Caco-2 (cell line): ENCODE measurements at regions not wholly inside any gene's neighbourhood (a gene's known extent, or its start where the extent isn't known, plus 50 kb on each side); places are given as distances from the start of the nearest gene placed in this dataset.

Experiments used
- BruUV-seq: library from RNA; stranded (reverse); fragments of 400-500 nt; replicated peaks from 2 replicates; lab custom pipeline; 2021; lab: Mats Ljungman, UMichigan
- CTCF ChIA-PET: fragments of 300-600 bp; sonication (Branson Sonifier 250); formaldehyde crosslinking; loops from one replicate; lab custom pipeline; 2022; ENCODE audit warnings: antibody characterized with exemption; lab: Charles Lee
- POLR2A ChIA-PET: fragments of 300-600 bp; sonication (Branson Sonifier 250); formaldehyde crosslinking; loops from one replicate; lab custom pipeline; 2022; ENCODE audit warnings: antibody characterized with exemption; lab: Charles Lee
- DNase-seq, 2 experiments: peaks; one replicate each; pipeline versions ENCODE4 v3.0.0 to v3.0.0-alpha.2; 2020 to 2022
- H3K27me3 ChIP-seq: replicated peaks from 2 replicates; pipeline ENCODE4 v1.6.0; 2011; ENCODE audit warnings: low read length; ENCODE audit not compliant: control insufficient read depth, insufficient read depth
- H3K36me3 ChIP-seq: 2 replicates; pipeline ENCODE4 v1.5.1; 2011; ENCODE audit warnings: low read length; ENCODE audit not compliant: control insufficient read depth, insufficient read depth
- H3K4me1 ChIP-seq: fragments of 250-450 bp; sonication (Bioruptor Pico); 2 replicates; pipeline ENCODE4 v1.5.1; 2020; ENCODE audit warnings: mild to moderate bottlenecking
- H3K4me3 ChIP-seq: 2 replicates; pipeline ENCODE4 v1.5.1; 2011; ENCODE audit warnings: low read depth, mild to moderate bottlenecking, control low read depth, low read length
- H3K9me3 ChIP-seq: fragments of 250-450 bp; sonication (Bioruptor Pico); 2 replicates; pipeline ENCODE4 v1.5.1; 2020; ENCODE audit warnings: mild to moderate bottlenecking, moderate library complexity
- H3K27ac Mint-ChIP-seq: one replicate; pipeline ENCODE4 v1.8.0; 2022; ENCODE audit warnings: mixed read lengths; ENCODE audit not compliant: unreplicated experiment
- H3K27me3 Mint-ChIP-seq: one replicate; pipeline ENCODE4 v1.8.0; 2022; ENCODE audit warnings: mixed read lengths; ENCODE audit not compliant: insufficient read depth, unreplicated experiment
- H3K36me3 Mint-ChIP-seq: one replicate; pipeline ENCODE4 v1.8.0; 2022; ENCODE audit warnings: mild to moderate bottlenecking, mixed read lengths; ENCODE audit not compliant: insufficient read depth, unreplicated experiment
- H3K4me1 Mint-ChIP-seq: one replicate; pipeline ENCODE4 v1.8.0; 2022; ENCODE audit warnings: low read depth, mixed read lengths; ENCODE audit not compliant: unreplicated experiment
- H3K4me3 Mint-ChIP-seq: one replicate; pipeline ENCODE4 v1.8.0; 2022; ENCODE audit warnings: mild to moderate bottlenecking, moderate library complexity, mixed read lengths; ENCODE audit not compliant: unreplicated experiment
- H3K9me3 Mint-ChIP-seq: one replicate; pipeline ENCODE4 v1.8.0; 2022; ENCODE audit warnings: mixed read lengths; ENCODE audit not compliant: unreplicated experiment
- CTCF ChIP-seq, 2 experiments: fragments of 200-600 bp in 1 of 2; IDR thresholded peaks; 1 replicate in 1 of 2; 2 replicates in 1 of 2; pipeline versions ENCODE4 v1.5.1 to v1.8.0; 2011 to 2022; ENCODE audit warnings: antibody characterized with exemption in 1 of 2, control low read depth in 1 of 2, inconsistent platforms in 1 of 2, low read depth in 1 of 2, low read length in 1 of 2, mild to moderate bottlenecking in 1 of 2, moderate library complexity in 1 of 2; ENCODE audit not compliant: insufficient read depth in 1 of 2, severe bottlenecking in 1 of 2, unreplicated experiment in 1 of 2
- intact Hi-C: fragments of 100-400 bp; cut with micrococcal nuclease; formaldehyde crosslinking; loops from one replicate; pipeline ENCODE4 v1.10.0; 2022; ENCODE audit not compliant: unreplicated experiment

GRCh38 chr6:22826961-22827360 is 257.6 kb downstream of the HDGFL1 start:
- peaks cover 9% of the 10 kb centered on the region for H3K9me3 Mint-ChIP-seq
- no TSS peak for BruUV-seq
- H3K36me3 Mint-ChIP-seq = peaks cover 19% of the 10 kb centered on the region
- H3K4me3 ChIP-seq = no peak overlapping the region
- H3K27me3 ChIP-seq = no peaks in the 10 kb centered on the region
- H3K27ac Mint-ChIP-seq = no peak overlapping the region
- H3K9me3 ChIP-seq = no peaks in the 10 kb centered on the region; the same call in 1 of the 2 replicates
- no peaks in the 10 kb centered on the region for H3K36me3 ChIP-seq
- H3K27me3 Mint-ChIP-seq = no peaks in the 10 kb centered on the region
- POLR2A ChIA-PET = no interaction called here
- H3K4me1 Mint-ChIP-seq = peaks cover 43% of the 10 kb centered on the region
- CTCF ChIA-PET = no interaction called here
- peaks cover 32% of the 10 kb centered on the region for H3K4me1 ChIP-seq
- H3K4me3 Mint-ChIP-seq = no peak overlapping the region
- DNase-seq = no peak
- no peak for TF ChIP-seq CTCF (IDR thresholded peaks at IDR 0.05; ENCODE audit: insufficient read depth in 1 of 2, low read depth in 1 of 2, low read length in 1 of 2, severe bottlenecking in 1 of 2, unreplicated experiment in 1 of 2)
- intact Hi-C loops = loop anchor here (5.0 kb wide), 5 partner anchors 130 to 1235 kb away; partner anchors contain the start of gene SOX4

- no peak for DNase-seq
- peak overlapping the region; percentile 70 for H3K4me3 Mint-ChIP-seq
- POLR2A ChIA-PET = no interaction called here
- H3K27me3 Mint-ChIP-seq = no peaks in the 10 kb centered on the region
- peaks cover 9% of the 10 kb centered on the region for H3K9me3 Mint-ChIP-seq
- CTCF ChIA-PET = no interaction called here
- BruUV-seq = no TSS peak
- TF ChIP-seq CTCF (IDR thresholded peaks at IDR 0.05; ENCODE audit: insufficient read depth in 1 of 2, low read depth in 1 of 2, low read length in 1 of 2, severe bottlenecking in 1 of 2, unreplicated experiment in 1 of 2) = no peak
- Histone ChIP-seq H3K4me1 (peaks cover 32% of the 10 kb centered on the region), H3K4me3 (no peak overlapping the region), H3K36me3 (no peaks in the 10 kb centered on the region), H3K9me3 (no peaks in the 10 kb centered on the region; the same call in 1 of the 2 replicates), H3K27me3 (no peaks in the 10 kb centered on the region)
- peak overlapping the region; percentile 89 for H3K27ac Mint-ChIP-seq
- H3K36me3 Mint-ChIP-seq = peaks cover 19% of the 10 kb centered on the region
- intact Hi-C loops = loop anchor here (1.0 to 5.0 kb wide), 7 partner anchors 54 to 1235 kb away; partner anchors contain the start of gene SOX4
- H3K4me1 Mint-ChIP-seq = peaks cover 43% of the 10 kb centered on the region
Observed at GRCh38 chr6:22827760-22828159, 258.4 kb downstream of the HDGFL1 start.

GRCh38 chr6:22828179-22829062 is 259.1 kb downstream of the HDGFL1 start:
- Histone ChIP-seq H3K9me3 (no peaks in the 10 kb centered on the region; the same call in 1 of the 2 replicates), H3K36me3 (no peaks in the 10 kb centered on the region), H3K27me3 (no peaks in the 10 kb centered on the region), H3K4me1 (peaks cover 32% of the 10 kb centered on the region), H3K4me3 (no peak overlapping the region)
- H3K9me3 Mint-ChIP-seq = peaks cover 9% of the 10 kb centered on the region
- intact Hi-C loops = loop anchor here (1.0 to 5.0 kb wide), 7 partner anchors 53 to 1236 kb away; partner anchors contain the start of gene SOX4
- CTCF ChIA-PET = no interaction called here
- peak overlapping the region; percentile 89 for H3K27ac Mint-ChIP-seq
- H3K4me1 Mint-ChIP-seq = peaks cover 43% of the 10 kb centered on the region
- BruUV-seq = TSS peak; percentile 30
- DNase-seq = peak; percentile 62 to 65
- peak overlapping the region; percentile 70 for H3K4me3 Mint-ChIP-seq
- H3K27me3 Mint-ChIP-seq = no peaks in the 10 kb centered on the region
- POLR2A ChIA-PET = no interaction called here
- peaks cover 16% of the 10 kb centered on the region for H3K36me3 Mint-ChIP-seq
- TF ChIP-seq CTCF (IDR thresholded peaks at IDR 0.05; ENCODE audit: insufficient read depth in 1 of 2, low read depth in 1 of 2, low read length in 1 of 2, severe bottlenecking in 1 of 2, unreplicated experiment in 1 of 2) = peak; percentile 64 to 67
